ENCODE measurements at regions not wholly inside any gene's neighbourhood (a gene's known extent, or its start where the extent isn't known, plus 50 kb on each side); places are given as distances from the start of the nearest gene placed in this dataset.

DNA sequence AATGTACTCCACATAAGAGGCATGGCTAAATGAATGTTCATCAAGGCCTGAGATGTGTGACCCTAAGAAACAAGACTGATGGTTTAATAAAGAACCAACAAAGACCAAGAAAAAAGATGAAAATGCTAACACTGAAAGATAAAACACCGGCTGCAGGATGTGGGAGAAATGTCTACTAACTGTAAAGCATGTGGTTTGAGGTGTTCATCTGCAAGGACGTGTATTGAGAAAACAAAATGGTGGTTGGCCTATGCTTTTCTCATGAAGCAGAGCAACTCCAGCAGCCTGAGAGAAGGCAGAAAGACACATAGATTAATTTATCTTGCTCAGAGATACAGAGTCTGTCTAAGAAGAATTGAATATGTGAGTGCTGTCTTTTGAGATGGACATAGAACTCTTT is 109.3 kb downstream of the KDR start:
- no peak overlapping the region for H3K9ac ChIP-seq (ENCODE audit: low read depth, low read length)
- H3K36me3 ChIP-seq (ENCODE audit: control insufficient read depth, insufficient read depth, low read length), result no peaks in the 10 kb centered on the region
- H2BK120ac ChIP-seq (ENCODE audit: low read depth, low read length), result no peak overlapping the region
- dilution Hi-C loops (cut with HindIII; ENCODE audit: low sequenced_read_pairs, unreplicated experiment) (no loop called here), in situ Hi-C loops (cut with MboI; ENCODE audit: low sequenced_read_pairs) (loop anchor here (25.0 kb wide), 1 partner anchor 546 kb away; no protein-coding TSS in a partner anchor), intact Hi-C loops (cut with micrococcal nuclease) (no loop called here)
- H3K27ac ChIP-seq (ENCODE audit: insufficient read depth, low read length), result no peak overlapping the region
- no peak overlapping the region for H3K4me2 ChIP-seq (ENCODE audit: low read depth, low read length)
- no TSS peak for BruUV-seq (replicated peaks)
- H4K5ac ChIP-seq (ENCODE audit: low read depth, low read length), result no peak overlapping the region
- no peaks in the 10 kb centered on the region for H3K9me1 ChIP-seq (ENCODE audit: insufficient read depth, low read length)
- WGBS, 2 experiments (ENCODE audit: extremely low coverage in 2 of 2, insufficient read length in 1 of 2), result no CpG with 5 or more reads among the region's 2 CpGs
- no peak overlapping the region for H2BK20ac ChIP-seq (ENCODE audit: low read depth, low read length)
- H4K91ac ChIP-seq (ENCODE audit: insufficient read depth, low read depth, low read length), result no peak overlapping the region
- no peak overlapping the region for H3K14ac ChIP-seq (replicated peaks; ENCODE audit: low read depth, low read length)
- H3K4me1 ChIP-seq (ENCODE audit: control insufficient read depth, insufficient read depth, low read length), result no peaks in the 10 kb centered on the region
- no peak overlapping the region for H3K4ac ChIP-seq (ENCODE audit: low read depth, low read length)
- no peak overlapping the region for H4K8ac ChIP-seq (ENCODE audit: low read depth in 2 of 2, low read length in 2 of 2)
- H3K79me1 ChIP-seq (ENCODE audit: low read depth in 1 of 2, low read length in 2 of 2), result no peaks in the 10 kb centered on the region
- no peak for TF ChIP-seq RCOR1 (IDR thresholded peaks at IDR 0.05; ENCODE audit: insufficient replicate concordance, low read length)
- TF ChIP-seq, protein P1, sequence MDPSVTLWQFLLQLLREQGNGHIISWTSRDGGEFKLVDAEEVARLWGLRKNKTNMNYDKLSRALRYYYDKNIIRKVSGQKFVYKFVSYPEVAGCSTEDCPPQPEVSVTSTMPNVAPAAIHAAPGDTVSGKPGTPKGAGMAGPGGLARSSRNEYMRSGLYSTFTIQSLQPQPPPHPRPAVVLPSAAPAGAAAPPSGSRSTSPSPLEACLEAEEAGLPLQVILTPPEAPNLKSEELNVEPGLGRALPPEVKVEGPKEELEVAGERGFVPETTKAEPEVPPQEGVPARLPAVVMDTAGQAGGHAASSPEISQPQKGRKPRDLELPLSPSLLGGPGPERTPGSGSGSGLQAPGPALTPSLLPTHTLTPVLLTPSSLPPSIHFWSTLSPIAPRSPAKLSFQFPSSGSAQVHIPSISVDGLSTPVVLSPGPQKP (IDR thresholded peaks at IDR 0.05; ENCODE audit: borderline replicate concordance, low read depth, low read length), result no peak
- TF ChIP-seq RFX5 (IDR thresholded peaks at IDR 0.05; ENCODE audit: low read depth, low read length), result no peak
- no peak for TF ChIP-seq SMC3 (IDR thresholded peaks at IDR 0.05; ENCODE audit: low read depth, low read length)
- no peak for TF ChIP-seq BHLHE40 (IDR thresholded peaks at IDR 0.05; ENCODE audit: low read depth, low read length)
- TF ChIP-seq MAZ (IDR thresholded peaks at IDR 0.05; ENCODE audit: borderline replicate concordance, low read depth, low read length), result no peak
- TF ChIP-seq FOS (IDR thresholded peaks at IDR 0.05; ENCODE audit: low read depth, low read length), result no peak
- H3K27me3 ChIP-seq (ENCODE audit: control insufficient read depth, insufficient read depth, low read length), result no peaks in the 10 kb centered on the region; the same call in 1 of the 2 replicates
- ATAC-seq (ENCODE audit: low read depth), result no peak
- H3K23ac ChIP-seq (ENCODE audit: low read depth, low read length), result no peak overlapping the region
- no peak overlapping the region for H2AFZ ChIP-seq (replicated peaks; ENCODE audit: low read length, poor library complexity)
- no peak overlapping the region for H2AK9ac ChIP-seq (replicated peaks; ENCODE audit: low read depth, low read length, poor library complexity)
- H4K20me1 ChIP-seq (ENCODE audit: insufficient read depth, low read length), result no peaks in the 10 kb centered on the region
- H3K56ac ChIP-seq (ENCODE audit: extremely low read depth, insufficient read depth, low read length), result no peak overlapping the region
- H3K9me3 ChIP-seq (ENCODE audit: control insufficient read depth, insufficient read depth, low read length), result no peaks in the 10 kb centered on the region
- DNase-seq, result no peak
- POLR2A ChIA-PET (ENCODE audit: unreplicated experiment), result no interaction called here
- CTCF ChIA-PET, result no interaction called here
- H2AK5ac ChIP-seq (ENCODE audit: low read depth, low read length), result no peak overlapping the region
- no peak overlapping the region for H3K4me3 ChIP-seq (ENCODE audit: insufficient read depth, low read depth, low read length)
- no peak overlapping the region for H3K18ac ChIP-seq (ENCODE audit: low read depth, low read length)
- no peak overlapping the region for H2BK5ac ChIP-seq (ENCODE audit: low read depth, low read length, poor library complexity, severe bottlenecking)
- H2BK15ac ChIP-seq (ENCODE audit: low read depth, low read length), result no peak overlapping the region

All from IMR-90 (cell line).